K562 (cell line): ENCODE measurements at regions not wholly inside any gene's neighbourhood (a gene's known extent, or its start where the extent isn't known, plus 50 kb on each side); places are given as distances from the start of the nearest gene placed in this dataset.

Experiments
- CTCF ChIP-seq, 3 experiments: IDR thresholded peaks in 2 of 3; conservative IDR thresholded peaks in 1 of 3; 2 replicates each; pipeline ENCODE4 v1.5.1; 2011 to 2012; ENCODE audit warnings: low read length in 3 of 3, mild to moderate bottlenecking in 3 of 3, control low read depth in 2 of 3, improper control_type of control experiment in 1 of 3, inconsistent platforms in 1 of 3, low read depth in 1 of 3, mixed read lengths in 1 of 3, moderate library complexity in 1 of 3; ENCODE audit not compliant: insufficient read depth in 2 of 3
- GATA2 ChIP-seq: sonication (generic); formaldehyde crosslinking; IDR thresholded peaks from 2 replicates; pipeline ENCODE4 v1.4.0; 2020; ENCODE audit warnings: mild to moderate bottlenecking, missing genetic modification reagents
- MCM3 ChIP-seq: fragments of 450-650 bp; IDR thresholded peaks from 2 replicates; pipeline ENCODE4 v1.6.1; 2016
- NR3C1 ChIP-seq: sonication (generic); formaldehyde crosslinking; IDR thresholded peaks from 2 replicates; pipeline ENCODE4 v1.8.1; 2022; ENCODE audit warnings: missing genetic modification reagents
- ZNF75A ChIP-seq: fragments of 450-650 bp; formaldehyde crosslinking; IDR thresholded peaks from 2 replicates; pipeline ENCODE4 v1.4.0; 2020; ENCODE audit warnings: mild to moderate bottlenecking

- TF ChIP-seq CTCF (IDR thresholded peaks at IDR 0.05 in 2 of 3, conservative IDR thresholded peaks at IDR 0.05 in 1 of 3; ENCODE audit: insufficient read depth in 2 of 3, low read depth in 1 of 3, low read length in 3 of 3), result no peak
- no peak for TF ChIP-seq ZNF75A (CRISPR knock-in tag)
- TF ChIP-seq GATA2, result no peak
- TF ChIP-seq MCM3, result no peak
- TF ChIP-seq NR3C1 (CRISPR knock-in tag), result no peak
Observed at GRCh38 chr7:17105701-17106100, 192.8 kb upstream of the AHR start.
